Coronary artery (tissue), 2 donors: ENCODE measurements at regions not wholly inside any gene's neighbourhood (a gene's known extent, or its start where the extent isn't known, plus 50 kb on each side); places are given as distances from the start of the nearest gene placed in this dataset.

ENCODE experiments used
- DNase-seq: peaks from one replicate; pipeline ENCODE4 v3.0.0-alpha.2; 2017; ENCODE audit warnings: low spot score
- H3K27ac ChIP-seq, 2 donors: fragments of 200-600 bp; sonication (generic); one replicate each; pipeline ENCODE4 v1.5.1; 2016 to 2019
- H3K4me3 ChIP-seq: fragments of 200-600 bp; sonication (generic); 2 replicates; pipeline ENCODE4 v1.5.1; 2016; ENCODE audit warnings: mild to moderate bottlenecking, moderate library complexity
- TF ChIP-seq, protein P1 (sequence below): fragments of 200-600 bp; sonication (generic); IDR thresholded peaks from one replicate; pipeline ENCODE4 v1.5.1; 2019; ENCODE audit warnings: antibody characterized with exemption

DNA sequence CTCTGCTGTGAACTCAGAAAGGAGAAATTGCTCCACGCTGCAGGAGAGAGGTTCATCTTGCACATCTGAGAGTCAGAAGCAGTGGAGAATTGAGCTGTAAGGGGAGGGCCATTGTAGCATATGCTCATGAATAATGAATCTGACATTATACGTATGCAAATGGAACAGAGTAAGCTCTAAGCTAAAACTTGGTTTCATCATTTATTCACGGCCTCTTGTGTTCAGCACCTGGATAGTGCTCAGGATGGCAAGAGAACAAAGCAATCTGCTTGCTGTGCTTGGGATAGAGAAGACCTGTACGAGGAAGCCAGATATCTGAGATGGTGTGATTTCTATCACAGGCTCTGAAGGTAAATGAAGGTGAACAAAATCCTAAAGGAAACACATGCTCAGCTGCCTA is 87.9 kb upstream of the GCFC2 start:
- no peak for DNase-seq
- TF ChIP-seq, protein P1, sequence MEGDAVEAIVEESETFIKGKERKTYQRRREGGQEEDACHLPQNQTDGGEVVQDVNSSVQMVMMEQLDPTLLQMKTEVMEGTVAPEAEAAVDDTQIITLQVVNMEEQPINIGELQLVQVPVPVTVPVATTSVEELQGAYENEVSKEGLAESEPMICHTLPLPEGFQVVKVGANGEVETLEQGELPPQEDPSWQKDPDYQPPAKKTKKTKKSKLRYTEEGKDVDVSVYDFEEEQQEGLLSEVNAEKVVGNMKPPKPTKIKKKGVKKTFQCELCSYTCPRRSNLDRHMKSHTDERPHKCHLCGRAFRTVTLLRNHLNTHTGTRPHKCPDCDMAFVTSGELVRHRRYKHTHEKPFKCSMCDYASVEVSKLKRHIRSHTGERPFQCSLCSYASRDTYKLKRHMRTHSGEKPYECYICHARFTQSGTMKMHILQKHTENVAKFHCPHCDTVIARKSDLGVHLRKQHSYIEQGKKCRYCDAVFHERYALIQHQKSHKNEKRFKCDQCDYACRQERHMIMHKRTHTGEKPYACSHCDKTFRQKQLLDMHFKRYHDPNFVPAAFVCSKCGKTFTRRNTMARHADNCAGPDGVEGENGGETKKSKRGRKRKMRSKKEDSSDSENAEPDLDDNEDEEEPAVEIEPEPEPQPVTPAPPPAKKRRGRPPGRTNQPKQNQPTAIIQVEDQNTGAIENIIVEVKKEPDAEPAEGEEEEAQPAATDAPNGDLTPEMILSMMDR, result no peak
- H3K4me3 ChIP-seq, result no peak overlapping the region
- no peak overlapping the region for H3K27ac ChIP-seq

DNA sequence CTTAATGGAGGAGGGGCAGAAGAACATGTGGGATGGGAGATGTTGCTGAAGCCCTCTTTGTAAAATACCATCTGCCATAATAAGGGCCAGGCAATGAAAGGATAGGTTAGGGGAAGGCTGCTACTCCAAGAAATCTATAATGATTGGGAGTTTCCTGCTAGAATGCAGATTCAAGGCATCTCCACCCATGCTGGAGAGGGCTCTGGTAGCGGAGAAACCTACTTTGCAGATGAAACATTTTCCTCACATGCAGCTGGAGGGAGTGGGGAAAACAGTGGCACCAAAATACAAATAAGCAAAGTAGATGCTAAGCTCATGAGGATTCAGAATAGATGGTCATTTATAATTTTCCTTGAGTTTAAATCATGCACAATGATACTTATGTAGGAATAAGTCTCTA is 82.3 kb upstream of the GCFC2 start:
- Histone ChIP-seq H3K27ac (no peak overlapping the region), H3K4me3 (no peak overlapping the region)
- no peak for DNase-seq
- TF ChIP-seq, protein P1, result no peak

DNA sequence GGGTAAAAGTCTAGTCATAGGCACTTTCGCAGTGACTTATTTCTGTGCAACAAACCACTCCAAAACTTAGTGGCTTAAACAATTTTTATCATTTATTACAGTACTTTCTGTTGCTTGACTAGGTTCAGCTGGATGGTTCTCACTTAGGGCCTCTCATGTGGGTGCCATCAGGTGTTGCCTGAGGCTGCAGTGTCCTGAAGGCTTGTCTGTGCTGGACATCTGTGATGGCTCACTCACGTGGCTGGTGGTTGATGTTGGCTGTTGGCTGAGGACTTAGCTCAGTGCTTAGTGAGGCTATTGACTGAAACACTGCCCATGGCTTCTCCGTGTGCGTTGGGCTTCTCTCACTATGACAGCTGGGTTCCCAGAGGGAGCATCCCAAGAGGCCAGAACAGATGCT is 81.4 kb upstream of the GCFC2 start:
- H3K27ac ChIP-seq, result no peak overlapping the region
- H3K4me3 ChIP-seq, result no peak overlapping the region
- TF ChIP-seq, protein P1, result no peak
- no peak for DNase-seq

DNA sequence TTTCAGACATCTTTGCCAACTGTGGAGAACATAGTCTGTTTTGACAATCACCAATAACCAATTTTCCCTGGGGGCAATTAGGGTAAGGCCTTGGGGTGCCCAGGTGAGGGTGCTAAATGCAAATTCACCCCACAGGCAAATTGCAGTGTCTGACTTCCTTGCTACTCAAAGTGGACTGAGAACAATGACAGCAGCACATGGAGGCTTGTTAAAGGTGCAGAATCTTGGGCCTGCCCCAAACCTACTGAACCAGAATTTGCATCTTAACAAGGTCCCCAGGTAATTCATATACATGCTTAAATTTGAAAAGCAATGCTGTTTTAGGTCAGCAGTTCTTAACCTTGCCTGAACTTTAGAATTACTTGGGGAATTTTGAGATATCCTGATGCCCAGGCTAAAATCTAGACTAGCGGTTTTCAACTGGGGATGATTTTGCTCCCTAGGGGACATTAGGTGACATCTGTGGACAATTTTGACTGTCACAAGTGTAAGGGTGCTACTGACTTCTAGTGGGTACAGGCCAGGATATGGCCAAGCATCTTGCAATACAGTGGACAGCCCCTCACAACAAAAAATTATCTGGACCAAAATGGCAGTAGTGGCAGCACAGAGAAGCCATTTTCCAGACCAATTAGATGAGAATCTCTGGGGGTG is 80.2 kb upstream of the GCFC2 start:
- DNase-seq, result no peak
- TF ChIP-seq, protein P1, result no peak
- Histone ChIP-seq H3K27ac (no peak overlapping the region), H3K4me3 (no peak overlapping the region)

DNA sequence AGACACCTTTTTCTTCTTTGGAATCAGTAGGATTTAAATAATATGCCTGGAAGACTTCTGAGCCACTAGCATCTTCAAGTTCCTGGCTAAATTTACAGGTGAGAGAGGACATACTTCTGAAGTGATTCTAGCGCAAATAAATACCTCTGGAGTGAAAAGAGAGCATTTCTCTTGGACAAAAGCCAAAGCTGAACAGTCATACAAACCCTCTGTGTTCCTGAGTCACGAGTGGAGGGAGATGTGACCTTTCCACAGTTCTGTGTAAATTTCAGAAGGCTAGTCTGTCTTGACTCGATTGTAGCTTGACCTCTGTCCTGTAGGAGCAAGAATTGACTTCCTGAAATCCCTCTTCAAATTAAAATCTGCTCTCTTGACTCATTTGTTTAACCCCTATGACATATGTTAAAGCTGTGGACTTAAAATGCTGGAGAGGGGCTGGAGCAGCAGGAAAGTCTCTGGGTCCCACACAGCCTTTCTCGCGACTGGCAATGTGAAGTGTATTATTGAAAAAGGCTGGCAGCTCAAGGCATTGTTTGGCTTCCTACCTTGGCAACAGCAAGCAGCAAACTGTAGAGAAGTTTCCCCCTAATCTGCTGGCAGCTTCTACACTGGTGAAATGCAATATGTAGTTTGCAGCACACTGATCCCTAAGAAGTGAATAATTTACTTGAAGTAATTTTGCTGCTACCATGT is 79.6 kb upstream of the GCFC2 start:
- no peak for DNase-seq
- Histone ChIP-seq H3K27ac (no peak overlapping the region), H3K4me3 (no peak overlapping the region)
- TF ChIP-seq, protein P1, result no peak

DNA sequence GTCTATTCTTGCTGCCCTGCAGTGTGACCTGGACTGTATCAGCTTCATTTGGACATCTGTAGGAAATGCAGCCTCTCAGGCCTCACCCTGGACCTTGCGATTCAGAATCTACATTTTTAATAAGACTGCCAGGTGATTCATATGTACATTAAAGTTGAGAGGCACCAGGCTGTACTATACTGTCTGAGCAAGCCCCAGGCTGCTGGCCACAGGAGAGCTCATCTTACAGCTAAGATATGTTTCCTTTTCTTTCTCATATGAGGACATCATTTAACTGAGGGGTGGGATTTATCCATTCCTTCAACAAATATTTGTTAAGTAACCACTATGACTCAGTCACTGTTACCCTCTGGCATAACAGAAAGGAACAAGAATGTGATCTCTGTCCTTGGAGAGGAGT is 78.2 kb upstream of the GCFC2 start:
- Histone ChIP-seq H3K27ac (no peak overlapping the region), H3K4me3 (no peak overlapping the region)
- DNase-seq, result no peak
- TF ChIP-seq, protein P1, result no peak

DNA sequence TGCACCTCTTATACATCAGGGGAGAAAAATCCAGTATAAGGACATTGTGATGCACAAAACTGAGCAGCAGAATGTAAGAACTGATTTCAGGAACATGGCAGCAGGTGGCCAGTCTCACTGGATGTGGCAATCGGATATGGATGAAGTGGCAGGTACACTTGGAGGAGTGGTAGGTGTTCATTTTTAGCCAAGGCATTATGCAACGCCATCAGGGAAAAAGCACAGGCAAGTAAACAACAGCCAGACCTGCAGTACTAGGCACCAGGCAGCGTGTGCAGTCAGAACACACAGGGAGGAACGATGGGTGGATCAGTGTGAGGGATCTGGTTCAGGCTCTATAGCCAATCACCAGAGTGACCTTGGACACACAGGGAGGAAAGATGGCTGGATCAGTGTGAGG is 77.4 kb upstream of the GCFC2 start:
- TF ChIP-seq, protein P1, result no peak
- no peak for DNase-seq
- H3K27ac ChIP-seq, result no peak overlapping the region
- H3K4me3 ChIP-seq, result no peak overlapping the region
